NCI-H510A treated with DMSO at 0.1 percent for 48 hours (cell line): ENCODE measurements at regions not wholly inside any gene's neighbourhood (a gene's known extent, or its start where the extent isn't known, plus 50 kb on each side); places are given as distances from the start of the nearest gene placed in this dataset.
"Not testable (repeated sequence)": the region's sequence is repeated elsewhere in the genome, so short reads cannot be mapped to it uniquely, and the experiment has no call there.

Source experiments
- DNase-seq: peaks from one replicate; lab custom pipeline; 2025; lab: John Stamatoyannopoulos, UW

- no peak for DNase-seq
These were observed 465.6 kb downstream of the SIPA1L2 start for GRCh38 chr1:232164078-232164963.

- DNase-seq = no peak
These were observed 466.4 kb downstream of the SIPA1L2 start for GRCh38 chr1:232163533-232163932.

GRCh38 chr1:232162001-232162400, 467.9 kb downstream of the SIPA1L2 start:
- no peak for DNase-seq

- DNase-seq = not testable (repeated sequence)
These were observed 471.4 kb downstream of the SIPA1L2 start for GRCh38 chr1:232158558-232158957.

GRCh38 chr1:232156070-232156469, 473.9 kb downstream of the SIPA1L2 start:
- not testable (repeated sequence) for DNase-seq

- DNase-seq = no peak
These were observed 476.3 kb downstream of the SIPA1L2 start for GRCh38 chr1:232153652-232154051.

- DNase-seq = no peak
These were observed 479.0 kb downstream of the SIPA1L2 start for GRCh38 chr1:232150770-232151548.

GRCh38 chr1:232149287-232150201, 480.4 kb downstream of the SIPA1L2 start:
- DNase-seq = no peak

GRCh38 chr1:232147215-232147614, 482.7 kb downstream of the SIPA1L2 start:
- no peak for DNase-seq

GRCh38 chr1:232146514-232146913, 483.4 kb downstream of the SIPA1L2 start:
- DNase-seq = no peak

GRCh38 chr1:232145768-232146167, 484.2 kb downstream of the SIPA1L2 start:
- DNase-seq = no peak

- no peak for DNase-seq
These were observed 485.2 kb downstream of the SIPA1L2 start for GRCh38 chr1:232144696-232145230.

- DNase-seq = no peak
These were observed 486.5 kb downstream of the SIPA1L2 start for GRCh38 chr1:232143315-232143886.

GRCh38 chr1:232142403-232143314, 487.3 kb downstream of the SIPA1L2 start:
- no peak for DNase-seq

GRCh38 chr1:232141167-232141448, 488.8 kb downstream of the SIPA1L2 start:
- DNase-seq = not testable (repeated sequence)

GRCh38 chr1:232140419-232141166, 489.3 kb downstream of the SIPA1L2 start:
- no peak for DNase-seq

GRCh38 chr1:232139444-232139843, 490.5 kb downstream of the SIPA1L2 start:
- DNase-seq = no peak

GRCh38 chr1:232138044-232138443, 491.9 kb downstream of the SIPA1L2 start:
- DNase-seq = no peak

- no peak for DNase-seq
These were observed 492.9 kb downstream of the SIPA1L2 start for GRCh38 chr1:232137066-232137465.

GRCh38 chr1:232136136-232136535, 493.8 kb downstream of the SIPA1L2 start:
- no peak for DNase-seq
